H9 (cell line): ENCODE measurements at regions not wholly inside any gene's neighbourhood (a gene's known extent, or its start where the extent isn't known, plus 50 kb on each side); places are given as distances from the start of the nearest gene placed in this dataset.

Experiments
- DNase-seq: peaks from one replicate; pipeline ENCODE4 v3.0.0-alpha.2; 2017
- H2AFZ ChIP-seq: one replicate; pipeline ENCODE4 v1.6.1; 2013; ENCODE audit warnings: mild to moderate bottlenecking, low read length, control low read depth, moderate library complexity
- H2AK5ac ChIP-seq: 2 replicates; pipeline ENCODE4 v1.6.1; 2013; ENCODE audit warnings: low read length, control low read depth, mixed read lengths; ENCODE audit not compliant: insufficient read length
- H2BK120ac ChIP-seq: one replicate; pipeline ENCODE4 v1.6.1; 2013; ENCODE audit warnings: low read depth, mild to moderate bottlenecking, low read length, control low read depth, inconsistent platforms; ENCODE audit not compliant: poor library complexity, severe bottlenecking
- H2BK12ac ChIP-seq: 2 replicates; pipeline ENCODE4 v1.6.1; 2013; ENCODE audit warnings: low read length, control low read depth, mixed read lengths, low read depth; ENCODE audit not compliant: insufficient read length
- H2BK15ac ChIP-seq: 2 replicates; pipeline ENCODE4 v1.6.1; 2013; ENCODE audit warnings: low read depth, low read length, control low read depth
- H2BK20ac ChIP-seq: one replicate; pipeline ENCODE4 v1.6.1; 2013; ENCODE audit warnings: low read depth, mild to moderate bottlenecking, low read length, control low read depth, inconsistent platforms; ENCODE audit not compliant: poor library complexity, severe bottlenecking
- H2BK5ac ChIP-seq: 2 replicates; pipeline ENCODE4 v1.6.1; 2013; ENCODE audit warnings: low read length, control low read depth, mixed read lengths; ENCODE audit not compliant: insufficient read length
- H3K14ac ChIP-seq: 2 replicates; pipeline ENCODE4 v1.6.1; 2013; ENCODE audit warnings: low read length, control low read depth; ENCODE audit not compliant: insufficient read depth
- H3K18ac ChIP-seq: 2 replicates; pipeline ENCODE4 v1.6.1; 2013; ENCODE audit warnings: low read depth, mild to moderate bottlenecking, mixed read lengths, low read length, control low read depth; ENCODE audit not compliant: insufficient read length
- H3K23ac ChIP-seq: 2 replicates; pipeline ENCODE4 v1.6.1; 2013; ENCODE audit warnings: low read length, control low read depth, mixed read lengths, low read depth; ENCODE audit not compliant: insufficient read length
- H3K23me2 ChIP-seq: 2 replicates; pipeline ENCODE4 v1.6.1; 2013; ENCODE audit warnings: low read depth, mild to moderate bottlenecking, mixed read lengths, low read length, control low read depth; ENCODE audit not compliant: insufficient read length, poor library complexity, severe bottlenecking
- H3K27ac ChIP-seq: 2 replicates; pipeline ENCODE4 v1.5.1; 2013; ENCODE audit warnings: low read length, control low read depth, mixed read lengths, low read depth; ENCODE audit not compliant: insufficient read length
- H3K27me3 ChIP-seq: 2 replicates; pipeline ENCODE4 v1.6.1; 2013; ENCODE audit warnings: low read length, control low read depth, inconsistent platforms; ENCODE audit not compliant: insufficient read depth
- H3K4ac ChIP-seq: 2 replicates; pipeline ENCODE4 v1.6.1; 2013; ENCODE audit warnings: low read depth, mild to moderate bottlenecking, control low read depth, inconsistent platforms, low read length, moderate library complexity
- H3K4me1 ChIP-seq: 2 replicates; pipeline ENCODE4 v1.6.1; 2013; ENCODE audit warnings: low read length, control low read depth, inconsistent platforms; ENCODE audit not compliant: insufficient read depth
- H3K4me2 ChIP-seq: 2 replicates; pipeline ENCODE4 v1.6.1; 2013; ENCODE audit warnings: low read length, control low read depth, mixed read lengths; ENCODE audit not compliant: insufficient read length, insufficient read depth
- H3K56ac ChIP-seq: 2 replicates; pipeline ENCODE4 v1.6.1; 2013; ENCODE audit warnings: low read depth, mild to moderate bottlenecking, mixed read lengths, low read length, control low read depth; ENCODE audit not compliant: insufficient read length
- H3K79me1 ChIP-seq: 2 replicates; pipeline ENCODE4 v1.6.1; 2013; ENCODE audit warnings: low read depth, mild to moderate bottlenecking, moderate library complexity, low read length, control low read depth, inconsistent platforms; ENCODE audit not compliant: insufficient read depth, poor library complexity, severe bottlenecking
- H3K79me2 ChIP-seq: 2 replicates; pipeline ENCODE4 v1.6.1; 2013; ENCODE audit warnings: low read length, control low read depth, inconsistent platforms; ENCODE audit not compliant: insufficient read depth
- H3K9ac ChIP-seq: 2 replicates; pipeline ENCODE4 v1.6.1; 2013; ENCODE audit warnings: low read length, control low read depth, mixed read lengths; ENCODE audit not compliant: insufficient read length; ENCODE audit errors: extremely low read depth
- H3K9me3 ChIP-seq: one replicate; pipeline ENCODE4 v1.6.1; 2013; ENCODE audit warnings: low read depth, low read length, inconsistent platforms; ENCODE audit not compliant: control insufficient read depth
- H3T11ph ChIP-seq: one replicate; pipeline ENCODE4 v1.6.1; 2013; ENCODE audit warnings: mild to moderate bottlenecking, low read length, control low read depth, inconsistent platforms
- H4K20me1 ChIP-seq: one replicate; pipeline ENCODE4 v1.6.1; 2013; ENCODE audit not compliant: control insufficient read depth, insufficient read length, insufficient read depth
- H4K5ac ChIP-seq: 2 replicates; pipeline ENCODE4 v1.6.1; 2013; ENCODE audit warnings: low read depth, mild to moderate bottlenecking, mixed read lengths, low read length, control low read depth; ENCODE audit not compliant: insufficient read length
- H4K8ac ChIP-seq: replicated peaks from 2 replicates; pipeline ENCODE4 v1.6.1; 2013; ENCODE audit warnings: low read length, control low read depth, mixed read lengths, low read depth; ENCODE audit not compliant: insufficient read length
- H4K91ac ChIP-seq: 2 replicates; pipeline ENCODE4 v1.6.1; 2013; ENCODE audit warnings: low read depth, mild to moderate bottlenecking, moderate library complexity, mixed read lengths, low read length, control low read depth; ENCODE audit not compliant: insufficient read length
- H3K27ac Mint-ChIP-seq, 3 experiments: 2 replicates in 2 of 3; 3 replicates in 1 of 3; pipeline ENCODE4 v1.8.0; 2020 to 2021; ENCODE audit warnings: mixed read lengths in 3 of 3, mild to moderate bottlenecking in 1 of 3, moderate library complexity in 1 of 3
- H3K27me3 Mint-ChIP-seq: 2 replicates; pipeline ENCODE4 v1.8.0; 2021; ENCODE audit warnings: low read depth, mild to moderate bottlenecking, moderate library complexity, mixed read lengths
- H3K36me3 Mint-ChIP-seq, 3 experiments: 2 replicates in 2 of 3; 3 replicates in 1 of 3; pipeline ENCODE4 v1.8.0; 2020 to 2021; ENCODE audit warnings: low read depth in 3 of 3, mixed read lengths in 3 of 3; ENCODE audit not compliant: insufficient read depth in 1 of 3
- H3K4me1 Mint-ChIP-seq, 2 experiments: 2 replicates each; pipeline ENCODE4 v1.8.0; 2020; ENCODE audit warnings: mixed read lengths in 2 of 2
- H3K4me3 Mint-ChIP-seq, 2 experiments: 2 replicates in 1 of 2; 3 replicates in 1 of 2; pipeline ENCODE4 v1.8.0; 2020 to 2021; ENCODE audit warnings: mild to moderate bottlenecking in 2 of 2, mixed read lengths in 2 of 2, moderate library complexity in 1 of 2
- H3K9me3 Mint-ChIP-seq, 2 experiments: 2 replicates in 1 of 2; 3 replicates in 1 of 2; pipeline ENCODE4 v1.8.0; 2020; ENCODE audit warnings: mild to moderate bottlenecking in 2 of 2, mixed read lengths in 2 of 2, moderate library complexity in 1 of 2
- WGBS: extraction: QIAGEN DNeasy Blood & Tissue Kit; methylation state at CpG from one replicate; pipeline ENCODE4 v1.1.7; 2013; ENCODE audit warnings: missing lambda C conversion rate, low lambda C conversion rate, mixed read lengths; ENCODE audit not compliant: insufficient read length; ENCODE audit errors: extremely low coverage; 5-methylcytosine and 5-hydroxymethylcytosine counted together
- TF ChIP-seq, protein P1 (sequence below): fragments of 200-600 bp; sonication (generic); conservative IDR thresholded peaks from 3 replicates; pipeline ENCODE4 v1.8.0; 2021; ENCODE audit warnings: antibody characterized with exemption, mild to moderate bottlenecking

DNA sequence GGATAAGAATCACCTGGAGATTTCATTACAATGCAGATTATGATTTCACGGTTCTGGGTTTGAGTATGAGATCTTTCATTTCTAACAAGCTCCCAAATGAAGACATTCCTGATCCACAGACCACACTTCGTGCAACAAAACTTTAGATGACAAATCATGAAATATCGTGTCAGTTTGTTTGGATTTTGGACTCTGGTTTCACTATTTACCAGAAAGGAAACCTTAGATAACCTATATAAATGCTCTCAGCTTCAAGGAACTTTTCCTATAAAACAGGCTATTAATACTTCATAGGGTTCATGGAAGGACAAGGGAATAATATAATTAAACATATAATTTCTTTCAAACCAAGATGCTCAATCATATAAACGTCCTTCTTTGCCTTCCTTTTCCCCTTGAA is 930.5 kb upstream of the SLC10A2 start:
- Mint-ChIP-seq H3K4me3 (no peak overlapping the region), H3K27ac (no peak overlapping the region; a peak in 1 of 7 replicates), H3K27me3 (no peaks in the 10 kb centered on the region), H3K9me3 (no peaks in the 10 kb centered on the region), H3K4me1 (no peaks in the 10 kb centered on the region), H3K36me3 (no peaks in the 10 kb centered on the region)
- Histone ChIP-seq H3K23ac (no peak overlapping the region), H4K20me1 (no peaks in the 10 kb centered on the region), H2BK12ac (no peak overlapping the region), H3T11ph (no peak overlapping the region), H2BK120ac (no peak overlapping the region), H3K4me2 (no peak overlapping the region), H2BK15ac (no peak overlapping the region), H3K4ac (no peak overlapping the region), H4K8ac (no peak overlapping the region), H2AFZ (peak overlapping the region; percentile 33), H3K18ac (no peak overlapping the region), H3K56ac (no peak overlapping the region), H3K79me1 (no peaks in the 10 kb centered on the region), H2AK5ac (no peak overlapping the region), H3K14ac (no peak overlapping the region), H4K5ac (no peak overlapping the region), H3K4me1 (no peaks in the 10 kb centered on the region), H3K27ac (no peak overlapping the region), H3K9me3 (no peaks in the 10 kb centered on the region), H2BK5ac (no peak overlapping the region), H4K91ac (no peak overlapping the region), H3K9ac (no peak overlapping the region), H3K23me2 (no peaks in the 10 kb centered on the region), H3K27me3 (no peaks in the 10 kb centered on the region), H2BK20ac (no peak overlapping the region), H3K79me2 (no peaks in the 10 kb centered on the region)
- no CpG with 5 or more reads among the region's 4 CpGs for WGBS
- DNase-seq, result no peak
- TF ChIP-seq, protein P1, sequence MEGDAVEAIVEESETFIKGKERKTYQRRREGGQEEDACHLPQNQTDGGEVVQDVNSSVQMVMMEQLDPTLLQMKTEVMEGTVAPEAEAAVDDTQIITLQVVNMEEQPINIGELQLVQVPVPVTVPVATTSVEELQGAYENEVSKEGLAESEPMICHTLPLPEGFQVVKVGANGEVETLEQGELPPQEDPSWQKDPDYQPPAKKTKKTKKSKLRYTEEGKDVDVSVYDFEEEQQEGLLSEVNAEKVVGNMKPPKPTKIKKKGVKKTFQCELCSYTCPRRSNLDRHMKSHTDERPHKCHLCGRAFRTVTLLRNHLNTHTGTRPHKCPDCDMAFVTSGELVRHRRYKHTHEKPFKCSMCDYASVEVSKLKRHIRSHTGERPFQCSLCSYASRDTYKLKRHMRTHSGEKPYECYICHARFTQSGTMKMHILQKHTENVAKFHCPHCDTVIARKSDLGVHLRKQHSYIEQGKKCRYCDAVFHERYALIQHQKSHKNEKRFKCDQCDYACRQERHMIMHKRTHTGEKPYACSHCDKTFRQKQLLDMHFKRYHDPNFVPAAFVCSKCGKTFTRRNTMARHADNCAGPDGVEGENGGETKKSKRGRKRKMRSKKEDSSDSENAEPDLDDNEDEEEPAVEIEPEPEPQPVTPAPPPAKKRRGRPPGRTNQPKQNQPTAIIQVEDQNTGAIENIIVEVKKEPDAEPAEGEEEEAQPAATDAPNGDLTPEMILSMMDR, result no peak
